ACC112 (cell line): ENCODE measurements at regions not wholly inside any gene's neighbourhood (a gene's known extent, or its start where the extent isn't known, plus 50 kb on each side); places are given as distances from the start of the nearest gene placed in this dataset.

Experiments used
- H2AFZ ChIP-seq: fragments of 200-600 bp; sonication (generic); one replicate; pipeline ENCODE4 v1.6.0; 2017; ENCODE audit warnings: antibody characterized with exemption, low read length; ENCODE audit not compliant: unreplicated experiment
- H3K27ac ChIP-seq: fragments of 200-600 bp; sonication (generic); 2 replicates; pipeline ENCODE4 v1.5.1; 2014; ENCODE audit warnings: low read depth, mild to moderate bottlenecking, antibody characterized with exemption, low read length, moderate library complexity
- H3K27me3 ChIP-seq: fragments of 200-600 bp; sonication (generic); 2 replicates; pipeline ENCODE4 v1.6.1; 2014; ENCODE audit warnings: mild to moderate bottlenecking, antibody characterized with exemption, low read length, moderate library complexity, mixed read lengths; ENCODE audit not compliant: insufficient read depth
- H3K36me3 ChIP-seq: fragments of 200-600 bp; sonication (generic); 2 replicates; pipeline ENCODE4 v1.6.1; 2016; ENCODE audit warnings: mild to moderate bottlenecking, antibody characterized with exemption, low read length, moderate library complexity, mixed read lengths; ENCODE audit not compliant: insufficient read depth
- H3K4me1 ChIP-seq: fragments of 200-600 bp; sonication (generic); one replicate; pipeline ENCODE4 v1.6.1; 2016; ENCODE audit warnings: low read length, mixed read lengths; ENCODE audit not compliant: insufficient read depth, unreplicated experiment, control insufficient read depth
- H3K4me3 ChIP-seq: fragments of 200-600 bp; sonication (generic); 2 replicates; pipeline ENCODE4 v1.5.1; 2014; ENCODE audit warnings: mild to moderate bottlenecking, low read depth, low read length
- H3K79me2 ChIP-seq: fragments of 200-600 bp; sonication (generic); one replicate; pipeline ENCODE4 v1.6.0; 2016; ENCODE audit warnings: low read length; ENCODE audit not compliant: control insufficient read depth, unreplicated experiment, insufficient read depth

- no peak overlapping the region for H3K27ac ChIP-seq
- H2AFZ ChIP-seq, result no peak overlapping the region
- no peaks in the 10 kb centered on the region for H3K27me3 ChIP-seq
- no peak overlapping the region for H3K4me3 ChIP-seq
- no peaks in the 10 kb centered on the region for H3K36me3 ChIP-seq
- peaks cover 13% of the 10 kb centered on the region for H3K4me1 ChIP-seq
- peaks cover 30% of the 10 kb centered on the region for H3K79me2 ChIP-seq
These were observed 61.9 kb downstream of the EXOSC2 start for GRCh38 chr9:130755377-130756007.

GRCh38 chr9:130756037-130756436 is 62.5 kb downstream of the EXOSC2 start:
- no peak overlapping the region for H3K27ac ChIP-seq
- H2AFZ ChIP-seq, result no peak overlapping the region
- H3K36me3 ChIP-seq, result no peaks in the 10 kb centered on the region
- H3K4me1 ChIP-seq, result peaks cover 13% of the 10 kb centered on the region
- H3K79me2 ChIP-seq, result peaks cover 30% of the 10 kb centered on the region
- H3K27me3 ChIP-seq, result no peaks in the 10 kb centered on the region
- peak overlapping the region; percentile 35 for H3K4me3 ChIP-seq

- Histone ChIP-seq H3K4me1 (peaks cover 13% of the 10 kb centered on the region), H3K36me3 (no peaks in the 10 kb centered on the region), H3K4me3 (peak overlapping the region; percentile 35), H3K27ac (no peak overlapping the region), H3K27me3 (no peaks in the 10 kb centered on the region), H2AFZ (no peak overlapping the region), H3K79me2 (peaks cover 30% of the 10 kb centered on the region)
These were observed 63.0 kb downstream of the EXOSC2 start for GRCh38 chr9:130756455-130757152.

- H3K36me3 ChIP-seq, result no peaks in the 10 kb centered on the region
- H2AFZ ChIP-seq, result no peak overlapping the region
- peaks cover 29% of the 10 kb centered on the region for H3K4me1 ChIP-seq
- H3K4me3 ChIP-seq, result no peak overlapping the region
- peaks cover 36% of the 10 kb centered on the region for H3K79me2 ChIP-seq
- H3K27me3 ChIP-seq, result no peaks in the 10 kb centered on the region
- H3K27ac ChIP-seq, result no peak overlapping the region
These were observed 66.2 kb downstream of the EXOSC2 start for GRCh38 chr9:130759738-130760137.

- Histone ChIP-seq H3K79me2 (peaks cover 56% of the 10 kb centered on the region), H3K27ac (peak overlapping the region; percentile 28; the same call in 1 of the 2 replicates), H3K4me1 (peaks cover 36% of the 10 kb centered on the region), H2AFZ (no peak overlapping the region), H3K36me3 (no peaks in the 10 kb centered on the region), H3K27me3 (no peaks in the 10 kb centered on the region), H3K4me3 (no peak overlapping the region)
These were observed 70.0 kb downstream of the EXOSC2 start for GRCh38 chr9:130763331-130764171.

GRCh38 chr9:130765137-130766020 is 69.7 kb upstream of the ABL1 start:
- Histone ChIP-seq H3K4me3 (no peak overlapping the region), H3K27ac (peak overlapping the region; percentile 42; the same call in 1 of the 2 replicates), H3K4me1 (peaks cover 37% of the 10 kb centered on the region), H3K79me2 (peaks cover 63% of the 10 kb centered on the region), H3K27me3 (no peaks in the 10 kb centered on the region), H2AFZ (no peak overlapping the region), H3K36me3 (no peaks in the 10 kb centered on the region)

- Histone ChIP-seq H3K79me2 (peaks cover 65% of the 10 kb centered on the region), H3K36me3 (no peaks in the 10 kb centered on the region), H3K4me1 (peaks cover 37% of the 10 kb centered on the region), H2AFZ (no peak overlapping the region), H3K27ac (peak overlapping the region; percentile 42; the same call in 1 of the 2 replicates), H3K4me3 (no peak overlapping the region), H3K27me3 (no peaks in the 10 kb centered on the region)
These were observed 68.8 kb upstream of the ABL1 start for GRCh38 chr9:130766021-130766926.

GRCh38 chr9:130766927-130767307 is 68.1 kb upstream of the ABL1 start:
- Histone ChIP-seq H2AFZ (no peak overlapping the region), H3K27me3 (no peaks in the 10 kb centered on the region), H3K36me3 (no peaks in the 10 kb centered on the region), H3K4me1 (peaks cover 37% of the 10 kb centered on the region), H3K27ac (no peak overlapping the region), H3K4me3 (no peak overlapping the region), H3K79me2 (peaks cover 64% of the 10 kb centered on the region)

- Histone ChIP-seq H3K27ac (no peak overlapping the region), H2AFZ (no peak overlapping the region), H3K4me3 (no peak overlapping the region), H3K27me3 (no peaks in the 10 kb centered on the region), H3K4me1 (peaks cover 26% of the 10 kb centered on the region), H3K79me2 (peaks cover 68% of the 10 kb centered on the region), H3K36me3 (no peaks in the 10 kb centered on the region)
These were observed 66.8 kb upstream of the ABL1 start for GRCh38 chr9:130768265-130768664.
